GM12878 (cell line): ENCODE measurements at regions not wholly inside any gene's neighbourhood (a gene's known extent, or its start where the extent isn't known, plus 50 kb on each side); places are given as distances from the start of the nearest gene placed in this dataset.

ENCODE experiments used
- ATAC-seq: fragments of 200-7000 bp; cut with Tn5 transposase; 3 replicates; pipeline ENCODE4 v1.9.1; 2020; ENCODE audit warnings: mild to moderate bottlenecking, moderate library complexity
- BruUV-seq: library from RNA; stranded (reverse); fragments of 400-500 nt; replicated peaks from 2 replicates; lab custom pipeline; 2021; lab: Mats Ljungman, UMichigan
- CTCF ChIA-PET: fragments of 300-600 bp; sonication (Branson Sonifier 250); formaldehyde crosslinking; extraction: SDS; loops from one replicate; lab custom pipeline; 2021; ENCODE audit warnings: inconsistent platforms; lab: Yijun Ruan, JAX
- POLR2A ChIA-PET: fragments of 350-600 bp; formaldehyde crosslinking; extraction: SDS; loops from one replicate; lab custom pipeline; 2021; ENCODE audit warnings: inconsistent platforms; lab: Charles Lee
- RAD21 ChIA-PET: fragments of 300-600 bp; sonication (Branson Sonifier 250); formaldehyde crosslinking; loops from one replicate; lab custom pipeline; 2023; ENCODE audit warnings: antibody characterized with exemption; ENCODE audit not compliant: unreplicated experiment; lab: Charles Lee
- SMC1A ChIA-PET: fragments of 300-600 bp; sonication (Branson Sonifier 250); formaldehyde crosslinking; loops from one replicate; lab custom pipeline; 2023; ENCODE audit not compliant: unreplicated experiment, uncharacterized antibody; lab: Charles Lee
- DNase-seq: peaks from one replicate; pipeline ENCODE4 v3.0.0-alpha.2; 2011; ENCODE audit warnings: low read depth, low spot score
- FAIRE-seq: peaks from 3 replicates; lab custom pipeline; 2011; peaks lifted over from hg19 to GRCh38; lab: Jason Lieb, UNC
- H2AFZ ChIP-seq: 2 replicates; pipeline ENCODE4 v1.6.0; 2011; ENCODE audit warnings: low read depth, low read length, control low read depth; ENCODE audit not compliant: control insufficient read depth
- H3K27ac ChIP-seq: 2 replicates; pipeline ENCODE4 v1.5.1; 2011; ENCODE audit warnings: control low read depth; ENCODE audit not compliant: control insufficient read depth, insufficient read depth
- H3K27me3 ChIP-seq, 2 experiments: replicated peaks in 1 of 2; 2 replicates each; pipeline versions ENCODE4 v1.6.0 to v1.6.1; 2011; ENCODE audit warnings: low read length in 1 of 2; ENCODE audit not compliant: control insufficient read depth in 2 of 2, insufficient read depth in 2 of 2
- H3K36me3 ChIP-seq, 2 experiments: 2 replicates each; pipeline ENCODE4 v1.5.1; 2011; ENCODE audit warnings: low read length in 1 of 2; ENCODE audit not compliant: control insufficient read depth in 2 of 2, insufficient read depth in 2 of 2
- H3K4me1 ChIP-seq: 2 replicates; pipeline ENCODE4 v1.6.1; 2011; ENCODE audit warnings: mild to moderate bottlenecking, low read length, moderate library complexity, mixed read lengths; ENCODE audit not compliant: control insufficient read depth, insufficient read depth
- H3K4me2 ChIP-seq: 2 replicates; pipeline ENCODE4 v1.6.0; 2011; ENCODE audit warnings: control low read depth; ENCODE audit not compliant: control insufficient read depth, insufficient read depth
- H3K4me3 ChIP-seq: fragments of 200-600 bp; sonication (generic); 2 replicates; pipeline ENCODE4 v1.5.1; 2016
- H3K79me2 ChIP-seq: 2 replicates; pipeline ENCODE4 v1.6.0; 2011; ENCODE audit warnings: low read length; ENCODE audit not compliant: control insufficient read depth, insufficient read depth
- H3K9ac ChIP-seq: 2 replicates; pipeline ENCODE4 v1.8.0; 2011; ENCODE audit warnings: low read length, control low read depth, mixed read lengths; ENCODE audit not compliant: control insufficient read depth, insufficient read depth
- H3K9me3 ChIP-seq: replicated peaks from 3 replicates; pipeline ENCODE4 v1.5.1; 2011; ENCODE audit warnings: mild to moderate bottlenecking, low read length; ENCODE audit not compliant: control insufficient read depth, insufficient read depth
- H4K20me1 ChIP-seq: 2 replicates; pipeline ENCODE4 v1.6.0; 2011; ENCODE audit not compliant: control insufficient read depth, insufficient read depth
- ASH2L ChIP-seq: fragments of 300-600, 200-600 bp; sonication (generic); IDR thresholded peaks from 2 replicates; pipeline ENCODE4 v1.6.1; 2017; ENCODE audit warnings: low read depth, mild to moderate bottlenecking, borderline replicate concordance
- CHD2 ChIP-seq: IDR thresholded peaks from 2 replicates; pipeline ENCODE4 v1.6.1; 2011; ENCODE audit warnings: low read depth, low read length, improper control_type of control experiment, borderline replicate concordance
- CHD4 ChIP-seq: fragments of 200-600 bp; sonication (generic); IDR thresholded peaks from 2 replicates; pipeline ENCODE4 v1.6.1; 2016; ENCODE audit warnings: mild to moderate bottlenecking
- IRF4 ChIP-seq: IDR thresholded peaks from 2 replicates; pipeline ENCODE4 v1.6.1; 2011; ENCODE audit warnings: low read depth, low read length
- LARP7 ChIP-seq: fragments of 450-650 bp; IDR thresholded peaks from 2 replicates; pipeline ENCODE4 v1.6.1; 2017; ENCODE audit warnings: mild to moderate bottlenecking
- MXI1 ChIP-seq: fragments of 150-350 bp; IDR thresholded peaks from 2 replicates; pipeline ENCODE4 v1.6.1; 2011; ENCODE audit warnings: low read depth, mild to moderate bottlenecking, inconsistent platforms, low read length, improper control_type of control experiment
- NR2F1 ChIP-seq: fragments of 450-650 bp; conservative IDR thresholded peaks from 2 replicates; pipeline ENCODE4 v1.6.1; 2017; ENCODE audit warnings: mild to moderate bottlenecking
- PAX5 ChIP-seq: IDR thresholded peaks from 2 replicates; pipeline ENCODE4 v1.6.1; 2011; ENCODE audit warnings: low read depth, low read length, borderline replicate concordance
- PKNOX1 ChIP-seq: fragments of 450-650 bp; IDR thresholded peaks from 2 replicates; pipeline ENCODE4 v1.6.1; 2016; ENCODE audit warnings: mild to moderate bottlenecking
- RUNX3 ChIP-seq: IDR thresholded peaks from 2 replicates; pipeline ENCODE4 v1.6.1; 2012; ENCODE audit warnings: low read length, inconsistent platforms
- SMAD1 ChIP-seq: fragments of 450-650 bp; IDR thresholded peaks from 2 replicates; pipeline ENCODE4 v1.6.1; 2018; ENCODE audit warnings: mild to moderate bottlenecking, low read depth; ENCODE audit not compliant: partially characterized antibody
- SREBF2 ChIP-seq: IDR thresholded peaks from 2 replicates; pipeline ENCODE4 v1.6.1; 2012; ENCODE audit warnings: mild to moderate bottlenecking, low read length
- SRF ChIP-seq, 2 experiments: IDR thresholded peaks; 2 replicates each; pipeline ENCODE4 v1.6.1; 2011; ENCODE audit warnings: low read depth in 2 of 2, low read length in 2 of 2, mild to moderate bottlenecking in 1 of 2, moderate library complexity in 1 of 2
- WGBS: methylation state at CpG from one replicate; pipeline ENCODE4 v1.1.6; 2016; ENCODE audit warnings: low lambda C conversion rate; ENCODE audit not compliant: insufficient replicate concordance, insufficient coverage; ENCODE audit errors: missing lambda C conversion rate; 5-methylcytosine and 5-hydroxymethylcytosine counted together
- in situ Hi-C: fragments of 300-500 bp; cut with MboI; formaldehyde crosslinking; loops from 9 replicates; pipeline ENCODE4 v1.14.3; 2018; ENCODE audit warnings: mixed read lengths
- intact Hi-C: fragments of 100-400 bp; cut with micrococcal nuclease; formaldehyde crosslinking; loops from one replicate; pipeline ENCODE4 v1.14.2; 2022; ENCODE audit not compliant: unreplicated experiment

- TF ChIP-seq PAX5: no peak
- POLR2A ChIA-PET: no interaction called here
- no TSS peak for BruUV-seq
- Histone ChIP-seq H3K36me3 (no peaks in the 10 kb centered on the region), H3K4me2 (no peak overlapping the region), H3K27ac (no peak overlapping the region), H3K4me1 (no peaks in the 10 kb centered on the region), H2AFZ (no peak overlapping the region), H3K4me3 (no peak overlapping the region), H3K79me2 (no peaks in the 10 kb centered on the region), H3K9ac (no peak overlapping the region), H3K27me3 (no peaks in the 10 kb centered on the region), H4K20me1 (no peaks in the 10 kb centered on the region), H3K9me3 (no peaks in the 10 kb centered on the region)
- intact Hi-C loops (no loop called here), in situ Hi-C loops (no loop called here)
- CTCF ChIA-PET: no interaction called here
- DNase-seq: no peak
- SMC1A ChIA-PET: no interaction called here
- RAD21 ChIA-PET: no interaction called here
- WGBS: 26% methylated on average over 4 of the region's 4 CpGs
- FAIRE-seq: no peak
- ATAC-seq: no peak
These were observed 191.7 kb downstream of the GIPC2 start for GRCh38 chr1:78237364-78237916.

GRCh38 chr1:78240191-78240590 is 194.4 kb downstream of the GIPC2 start:
- DNase-seq (no peak), FAIRE-seq (no peak), ATAC-seq (no peak)
- Histone ChIP-seq H3K4me3 (no peak overlapping the region), H3K27ac (no peak overlapping the region), H2AFZ (no peak overlapping the region), H3K36me3 (no peaks in the 10 kb centered on the region), H3K9me3 (no peaks in the 10 kb centered on the region), H3K79me2 (no peaks in the 10 kb centered on the region), H3K9ac (no peak overlapping the region), H3K27me3 (no peaks in the 10 kb centered on the region), H3K4me1 (no peaks in the 10 kb centered on the region), H3K4me2 (no peak overlapping the region), H4K20me1 (no peaks in the 10 kb centered on the region)
- in situ Hi-C loops: no loop called here
- ChIA-PET SMC1A (interaction anchor here (0.5 kb wide), 1 partner anchor 126 kb away, joined by 4 read pairs; no protein-coding TSS in a partner anchor), CTCF (no interaction called here), POLR2A (no interaction called here), RAD21 (no interaction called here)
- no TSS peak for BruUV-seq
- intact Hi-C loops: no loop called here
- no peak for TF ChIP-seq PKNOX1
- TF ChIP-seq NR2F1: no peak
- no peak for TF ChIP-seq CHD4
- TF ChIP-seq IRF4: no peak
- TF ChIP-seq LARP7: no peak
- TF ChIP-seq CHD2: no peak
- no peak for TF ChIP-seq SRF (IDR thresholded peaks at IDR 0.05; ENCODE audit: low read depth in 2 of 2, low read length in 2 of 2)
- TF ChIP-seq ASH2L: no peak
- no peak for TF ChIP-seq SREBF2
- no peak for TF ChIP-seq MXI1
- TF ChIP-seq RUNX3: no peak
- TF ChIP-seq SMAD1: no peak
- WGBS: 25% methylated on average over 2 of the region's 2 CpGs
